Endothelial cell of umbilical vein (primary cell): ENCODE measurements at regions not wholly inside any gene's neighbourhood (a gene's known extent, or its start where the extent isn't known, plus 50 kb on each side); places are given as distances from the start of the nearest gene placed in this dataset.

Experiments used
- BruUV-seq: library from RNA; stranded (reverse); fragments of 400-500 nt; replicated peaks from 2 replicates; lab custom pipeline; 2021; lab: Mats Ljungman, UMichigan
- CTCF ChIA-PET: fragments of 300-600, 350-600 bp; sonication (Branson Sonifier 250); formaldehyde crosslinking; loops from one replicate; lab custom pipeline; 2021; ENCODE audit warnings: antibody characterized with exemption, inconsistent platforms; lab: Charles Lee
- POLR2A ChIA-PET: fragments of 300-600, 350-600 bp; sonication (Branson Sonifier 250); formaldehyde crosslinking; loops from one replicate; lab custom pipeline; 2021; ENCODE audit warnings: antibody characterized with exemption, inconsistent platforms; lab: Charles Lee
- DNase-seq: peaks from one replicate; pipeline ENCODE4 v3.0.0-alpha.2; 2011; ENCODE audit warnings: low read depth, low spot score
- FAIRE-seq: peaks from 2 replicates; lab custom pipeline; 2011; peaks lifted over from hg19 to GRCh38; lab: Jason Lieb, UNC
- H2AFZ ChIP-seq: 2 replicates; pipeline ENCODE4 v1.6.0; 2012; ENCODE audit warnings: low read depth, low read length, control low read depth, inconsistent platforms
- H3K27ac ChIP-seq: 2 replicates; pipeline ENCODE4 v1.5.1; 2011; ENCODE audit warnings: low read depth, mild to moderate bottlenecking, control low read depth, low read length, moderate library complexity; ENCODE audit not compliant: insufficient read depth
- H3K27me3 ChIP-seq, 2 experiments: 2 replicates each; pipeline versions ENCODE4 v1.6.0 to v1.6.1; 2011; ENCODE audit warnings: low read length in 2 of 2, mixed read lengths in 1 of 2; ENCODE audit not compliant: control insufficient read depth in 2 of 2, insufficient read depth in 2 of 2
- H3K36me3 ChIP-seq, 2 experiments: 2 replicates in 1 of 2; 3 replicates in 1 of 2; pipeline ENCODE4 v1.5.1; 2011; ENCODE audit warnings: low read length in 2 of 2, mild to moderate bottlenecking in 1 of 2, moderate library complexity in 1 of 2; ENCODE audit not compliant: control insufficient read depth in 2 of 2, insufficient read depth in 2 of 2; ENCODE audit errors: extremely low read depth in 1 of 2
- H3K4me1 ChIP-seq: 3 replicates; pipeline ENCODE4 v1.5.1; 2011; ENCODE audit warnings: mild to moderate bottlenecking, low read length; ENCODE audit not compliant: control insufficient read depth, insufficient read depth; ENCODE audit errors: extremely low read depth
- H3K4me2 ChIP-seq: 2 replicates; pipeline ENCODE4 v1.6.1; 2011; ENCODE audit warnings: low read length, control low read depth, mixed read lengths; ENCODE audit not compliant: insufficient read depth
- H3K4me3 ChIP-seq, 3 experiments: fragments of 200-600 bp in 1 of 3; sonication (generic), shearing (Covaris generic) in 1 of 3; replicated peaks in 1 of 3; 2 replicates each; pipeline ENCODE4 v1.5.1; 2011 to 2016; ENCODE audit warnings: control low read depth in 3 of 3, low read length in 3 of 3, mild to moderate bottlenecking in 2 of 3, inconsistent platforms in 1 of 3, low read depth in 1 of 3, moderate library complexity in 1 of 3; ENCODE audit not compliant: insufficient read depth in 1 of 3
- H3K79me2 ChIP-seq: 2 replicates; pipeline ENCODE4 v1.6.0; 2012; ENCODE audit warnings: low read length, inconsistent platforms; ENCODE audit not compliant: control insufficient read depth, insufficient read depth
- H3K9ac ChIP-seq: replicated peaks from 2 replicates; pipeline ENCODE3; 2011; ENCODE audit warnings: low read length, control low read depth; ENCODE audit not compliant: insufficient read depth; ENCODE audit errors: extremely low read depth
- H3K9me1 ChIP-seq: replicated peaks from 3 replicates; pipeline ENCODE4 v1.6.0; 2011; ENCODE audit warnings: mild to moderate bottlenecking, low read length; ENCODE audit not compliant: control insufficient read depth, insufficient read depth; ENCODE audit errors: extremely low read depth
- H3K9me3 ChIP-seq: replicated peaks from 2 replicates; pipeline ENCODE4 v1.5.1; 2012; ENCODE audit warnings: low read length, inconsistent platforms; ENCODE audit not compliant: control insufficient read depth, insufficient read depth
- H4K20me1 ChIP-seq: replicated peaks from 2 replicates; pipeline ENCODE3; 2011; ENCODE audit warnings: mild to moderate bottlenecking, low read length; ENCODE audit not compliant: control insufficient read depth, insufficient read depth; ENCODE audit errors: extremely low read depth
- EZH2 ChIP-seq: IDR thresholded peaks from 2 replicates; pipeline ENCODE4 v1.6.1; 2012; ENCODE audit warnings: borderline replicate concordance, low read depth, mild to moderate bottlenecking, moderate library complexity, low read length, inconsistent platforms; ENCODE audit not compliant: severe bottlenecking
- FOS ChIP-seq: IDR thresholded peaks from 2 replicates; pipeline ENCODE4 v1.6.1; 2011; ENCODE audit warnings: mild to moderate bottlenecking, low read length, moderate library complexity, borderline replicate concordance; ENCODE audit not compliant: insufficient read depth
- JUN ChIP-seq: IDR thresholded peaks from 2 replicates; pipeline ENCODE4 v1.6.1; 2011; ENCODE audit warnings: borderline replicate concordance, low read depth; ENCODE audit not compliant: insufficient read length, insufficient read depth
- MAX ChIP-seq: IDR thresholded peaks from 2 replicates; pipeline ENCODE4 v1.6.1; 2011; ENCODE audit not compliant: insufficient read depth, insufficient read length
- POLR2A ChIP-seq: IDR thresholded peaks from 2 replicates; pipeline ENCODE4 v1.6.1; 2012; ENCODE audit warnings: low read depth, mild to moderate bottlenecking, control low read depth, low read length
- POLR2AphosphoS5 ChIP-seq: IDR thresholded peaks from 2 replicates; pipeline ENCODE4 v1.6.1; 2012; ENCODE audit warnings: low read depth, mild to moderate bottlenecking, control low read depth, low read length, moderate library complexity; ENCODE audit not compliant: insufficient read depth
- dilution Hi-C: fragments of 300-500 bp; cut with MboI; formaldehyde crosslinking; loops from one replicate; pipeline ENCODE4 v1.15.0; 2019; ENCODE audit warnings: low sequenced_read_pairs; ENCODE audit not compliant: extremely low pct_ligation_motif_present
- intact Hi-C: fragments of 100-400 bp; cut with micrococcal nuclease; formaldehyde crosslinking; loops from one replicate; pipeline ENCODE4 v1.10.0; 2022
- TF ChIP-seq, protein P1 (sequence below), 2 donors: IDR thresholded peaks; 1 replicate in 1 of 2; 2 replicates in 1 of 2; pipeline ENCODE4 v1.5.1; 2011; ENCODE audit warnings: low read length in 2 of 2, mild to moderate bottlenecking in 2 of 2, moderate library complexity in 2 of 2, control low read depth in 1 of 2, inconsistent platforms in 1 of 2, low read depth in 1 of 2; ENCODE audit not compliant: insufficient read depth in 1 of 2; ENCODE audit errors: extremely low read depth in 1 of 2

GRCh38 chr4:13872155-13872554 lies 244.6 kb upstream of the BOD1L1 start:
- H3K79me2 ChIP-seq: no peaks in the 10 kb centered on the region
- BruUV-seq: no TSS peak
- H4K20me1 ChIP-seq: no peaks in the 10 kb centered on the region
- ChIA-PET POLR2A (no interaction called here), CTCF (no interaction called here)
- H3K36me3 ChIP-seq: no peaks in the 10 kb centered on the region
- H3K9ac ChIP-seq: no peak overlapping the region
- FAIRE-seq (no peak), DNase-seq (no peak)
- no peaks in the 10 kb centered on the region for H3K9me3 ChIP-seq
- no peak overlapping the region for H3K27ac ChIP-seq
- no peaks in the 10 kb centered on the region for H3K4me1 ChIP-seq
- H3K4me2 ChIP-seq: no peak overlapping the region
- no peaks in the 10 kb centered on the region for H3K9me1 ChIP-seq
- no peak overlapping the region for H2AFZ ChIP-seq
- no peak for TF ChIP-seq EZH2
- no peak for TF ChIP-seq MAX
- no peak for TF ChIP-seq POLR2AphosphoS5
- TF ChIP-seq JUN: no peak
- TF ChIP-seq POLR2A: no peak
- intact Hi-C loops: no loop called here
- H3K27me3 ChIP-seq: no peaks in the 10 kb centered on the region
- dilution Hi-C loops: no loop called here
- H3K4me3 ChIP-seq: no peak overlapping the region

DNA sequence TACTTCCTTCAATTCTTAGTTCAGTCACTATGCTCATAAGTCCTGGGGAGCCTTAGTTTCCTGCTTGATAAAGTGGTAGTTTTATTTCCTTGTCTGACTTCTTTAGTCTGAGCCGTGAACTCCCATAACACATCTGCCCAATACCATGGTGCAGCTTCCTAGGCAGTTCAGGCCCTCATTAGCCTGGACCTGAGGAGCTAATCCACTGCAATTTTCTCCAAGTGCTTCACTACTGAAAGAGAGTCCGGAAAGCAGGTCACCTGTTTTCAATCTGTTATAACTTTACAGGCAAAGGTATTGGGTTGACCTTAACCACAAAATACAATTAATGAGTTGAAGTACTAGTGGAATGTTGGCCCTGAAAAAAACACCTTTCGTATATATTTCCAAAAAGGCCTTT lies 245.4 kb upstream of the BOD1L1 start:
- H3K9me3 ChIP-seq: no peaks in the 10 kb centered on the region
- H3K4me2 ChIP-seq: no peak overlapping the region
- no peaks in the 10 kb centered on the region for H3K4me1 ChIP-seq
- H3K9me1 ChIP-seq: no peaks in the 10 kb centered on the region
- DNase-seq (no peak), FAIRE-seq (no peak)
- no peaks in the 10 kb centered on the region for H3K79me2 ChIP-seq
- no peak overlapping the region for H2AFZ ChIP-seq
- POLR2A ChIA-PET: no interaction called here
- H3K4me3 ChIP-seq: no peak overlapping the region
- dilution Hi-C loops: no loop called here
- no TSS peak for BruUV-seq
- H3K27me3 ChIP-seq: no peaks in the 10 kb centered on the region
- H4K20me1 ChIP-seq: no peaks in the 10 kb centered on the region
- no peak overlapping the region for H3K9ac ChIP-seq
- no peak for TF ChIP-seq JUN
- TF ChIP-seq, protein P1, sequence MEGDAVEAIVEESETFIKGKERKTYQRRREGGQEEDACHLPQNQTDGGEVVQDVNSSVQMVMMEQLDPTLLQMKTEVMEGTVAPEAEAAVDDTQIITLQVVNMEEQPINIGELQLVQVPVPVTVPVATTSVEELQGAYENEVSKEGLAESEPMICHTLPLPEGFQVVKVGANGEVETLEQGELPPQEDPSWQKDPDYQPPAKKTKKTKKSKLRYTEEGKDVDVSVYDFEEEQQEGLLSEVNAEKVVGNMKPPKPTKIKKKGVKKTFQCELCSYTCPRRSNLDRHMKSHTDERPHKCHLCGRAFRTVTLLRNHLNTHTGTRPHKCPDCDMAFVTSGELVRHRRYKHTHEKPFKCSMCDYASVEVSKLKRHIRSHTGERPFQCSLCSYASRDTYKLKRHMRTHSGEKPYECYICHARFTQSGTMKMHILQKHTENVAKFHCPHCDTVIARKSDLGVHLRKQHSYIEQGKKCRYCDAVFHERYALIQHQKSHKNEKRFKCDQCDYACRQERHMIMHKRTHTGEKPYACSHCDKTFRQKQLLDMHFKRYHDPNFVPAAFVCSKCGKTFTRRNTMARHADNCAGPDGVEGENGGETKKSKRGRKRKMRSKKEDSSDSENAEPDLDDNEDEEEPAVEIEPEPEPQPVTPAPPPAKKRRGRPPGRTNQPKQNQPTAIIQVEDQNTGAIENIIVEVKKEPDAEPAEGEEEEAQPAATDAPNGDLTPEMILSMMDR (IDR thresholded peaks at IDR 0.05; ENCODE audit: extremely low read depth in 1 of 2, insufficient read depth in 1 of 2, low read depth in 1 of 2, low read length in 2 of 2): no peak
- no peak for TF ChIP-seq POLR2A
- TF ChIP-seq FOS: no peak
- TF ChIP-seq MAX: no peak
- no peak for TF ChIP-seq POLR2AphosphoS5
- no peak overlapping the region for H3K27ac ChIP-seq
- CTCF ChIA-PET: no interaction called here
- intact Hi-C loops: no loop called here
- H3K36me3 ChIP-seq: no peaks in the 10 kb centered on the region
